NCI-H510A (cell line): ENCODE measurements at regions not wholly inside any gene's neighbourhood (a gene's known extent, or its start where the extent isn't known, plus 50 kb on each side); places are given as distances from the start of the nearest gene placed in this dataset.

ENCODE experiments used
- DNase-seq: peaks from one replicate; lab custom pipeline; 2025; lab: John Stamatoyannopoulos, UW

DNA sequence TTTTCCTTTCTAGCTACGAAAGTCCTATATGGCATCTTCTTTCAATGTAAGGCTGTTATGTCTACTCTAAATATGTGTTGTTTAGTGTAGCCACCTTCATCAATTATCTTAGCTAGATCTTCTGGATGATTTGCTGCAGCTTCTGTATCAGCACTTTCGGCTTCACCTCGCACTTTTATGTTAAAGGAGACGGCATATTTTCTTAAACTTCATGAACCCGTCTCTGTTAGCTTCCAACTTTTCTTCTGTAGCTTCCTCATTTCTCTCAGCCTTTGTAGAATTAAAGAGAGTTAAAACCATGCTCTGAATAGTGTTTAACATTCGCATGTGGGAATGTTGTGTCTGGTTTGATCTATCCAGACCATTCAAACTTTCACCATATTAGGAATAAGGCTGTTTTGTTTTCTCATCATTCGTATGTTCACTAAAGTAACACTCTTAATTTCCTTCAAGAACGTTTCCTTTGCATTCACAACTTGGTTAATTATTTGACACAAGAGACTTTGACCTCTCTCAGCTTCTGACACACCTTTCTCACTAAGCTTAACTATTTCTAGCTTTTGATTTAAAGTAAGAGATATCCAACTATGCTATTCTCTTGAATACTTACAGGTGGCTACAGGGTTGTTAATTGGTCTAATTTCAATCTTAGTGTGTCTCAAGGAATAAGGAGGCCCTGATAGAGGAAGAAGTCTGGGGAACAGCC, 476.8 kb downstream of the GABRG1 start:
- DNase-seq: no peak

- DNase-seq: no peak
Measured at GRCh38 chr4:45640281-45640680, 483.6 kb downstream of the GABRG1 start.

GRCh38 chr4:45638641-45639040, 485.2 kb downstream of the GABRG1 start:
- DNase-seq: no peak

DNA sequence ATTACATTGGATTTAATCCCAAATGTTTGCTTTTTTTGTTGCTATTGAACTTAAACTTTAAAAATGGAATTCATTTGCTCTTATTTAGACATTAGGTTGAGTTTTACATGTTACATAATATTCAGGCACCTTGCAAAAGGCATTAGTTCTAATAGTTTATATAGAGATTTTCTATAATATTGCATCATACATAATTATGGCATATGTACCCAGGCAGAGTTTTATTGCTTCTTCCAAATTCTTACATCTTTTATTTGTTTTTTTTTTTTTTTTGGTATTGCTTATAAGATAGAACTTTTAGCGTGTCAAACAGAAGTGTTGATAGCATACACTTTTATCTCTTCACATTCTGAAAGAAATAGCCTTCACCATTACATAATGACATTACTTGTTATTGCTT, 487.7 kb downstream of the GABRG1 start:
- no peak for DNase-seq

- DNase-seq: no peak
Measured at GRCh38 chr4:45629717-45630116, 494.1 kb downstream of the GABRG1 start.

GRCh38 chr4:45621971-45622370, 501.9 kb downstream of the GABRG1 start:
- no peak for DNase-seq

DNA sequence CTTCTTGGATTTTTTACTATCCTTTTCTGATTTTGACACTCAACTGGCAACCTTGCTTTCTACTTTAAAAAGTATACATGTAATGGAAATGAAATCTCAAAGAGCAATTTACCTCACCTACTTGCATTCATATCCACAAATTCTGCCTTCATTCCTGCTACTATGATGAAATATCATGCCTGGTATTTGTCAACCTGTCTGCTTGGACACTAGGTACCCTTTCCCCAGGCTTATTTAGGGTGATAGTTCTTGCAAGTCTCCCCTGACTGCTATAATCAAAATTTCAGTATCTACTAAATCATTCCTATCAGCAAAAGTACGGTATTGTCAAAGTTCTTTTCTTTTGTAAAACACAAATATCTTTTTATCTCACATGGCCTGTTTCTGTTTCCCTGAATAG, 503.0 kb downstream of the GABRG1 start:
- no peak for DNase-seq

DNA sequence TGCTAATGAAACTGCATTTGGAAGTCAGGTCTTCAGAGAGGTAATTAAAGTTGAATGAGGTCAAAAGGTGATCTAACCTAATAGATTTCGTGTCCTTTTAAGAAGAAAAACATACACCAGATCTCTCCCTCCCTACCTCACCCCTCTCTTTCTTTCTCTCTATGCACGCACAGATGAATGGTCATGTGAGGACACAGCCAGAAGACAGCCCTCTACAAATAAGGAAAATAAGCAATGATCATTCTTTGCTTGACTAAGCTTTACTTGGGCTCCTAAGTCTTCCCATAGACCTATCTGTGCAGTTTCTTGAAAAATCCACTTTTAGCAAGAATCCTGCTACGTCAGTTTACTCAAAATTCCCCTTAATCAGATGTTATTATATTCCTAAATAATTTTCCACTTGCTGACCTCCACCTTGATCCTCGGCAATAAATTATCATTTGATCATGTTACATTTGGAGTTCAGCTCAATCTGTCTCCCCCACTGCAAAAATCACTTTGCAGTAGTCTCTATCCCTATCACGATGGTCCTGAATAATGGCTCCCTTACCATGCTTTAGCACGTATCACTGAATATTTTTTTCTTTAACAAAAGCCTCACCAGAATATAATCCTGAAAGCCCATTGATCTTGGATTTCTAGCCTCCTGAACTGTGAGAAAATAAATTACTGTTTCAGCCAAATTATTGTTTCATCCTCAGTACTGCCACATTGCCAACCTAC, 527.3 kb downstream of the GABRG1 start:
- no peak for DNase-seq

GRCh38 chr4:45580334-45580733, 543.5 kb downstream of the GABRG1 start:
- DNase-seq: no peak

DNA sequence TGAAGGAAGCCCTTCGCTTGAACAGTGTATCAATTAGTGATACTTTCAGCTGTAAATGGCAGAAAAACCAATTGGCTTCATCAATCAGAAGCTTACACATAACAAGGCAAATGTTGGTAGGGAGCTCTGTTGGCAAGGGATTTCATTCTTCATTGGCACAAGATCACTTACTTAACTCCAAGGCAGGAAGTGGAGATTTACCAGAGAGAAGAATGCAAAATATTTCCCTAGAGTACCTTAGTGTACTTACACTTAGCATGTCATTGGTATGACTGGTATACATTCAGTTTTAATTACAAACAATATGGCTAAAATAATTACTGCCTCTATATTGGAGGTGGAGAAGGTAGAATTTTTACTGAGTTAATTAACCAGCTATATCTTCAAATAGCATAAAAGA, 545.0 kb downstream of the GABRG1 start:
- no peak for DNase-seq

- DNase-seq: no peak
Measured at GRCh38 chr4:45576275-45576674, 547.6 kb downstream of the GABRG1 start.

- no peak for DNase-seq
Measured at GRCh38 chr4:45569619-45570018, 554.2 kb downstream of the GABRG1 start.

GRCh38 chr4:45568694-45569093, 555.2 kb downstream of the GABRG1 start:
- no peak for DNase-seq

GRCh38 chr4:45566896-45567603, 556.8 kb downstream of the GABRG1 start:
- DNase-seq: no peak

GRCh38 chr4:45554423-45554822, 569.4 kb downstream of the GABRG1 start:
- no peak for DNase-seq

GRCh38 chr4:45550766-45551366, 573.0 kb downstream of the GABRG1 start:
- DNase-seq: no peak

GRCh38 chr4:45539142-45539814, 584.6 kb downstream of the GABRG1 start:
- DNase-seq: no peak

DNA sequence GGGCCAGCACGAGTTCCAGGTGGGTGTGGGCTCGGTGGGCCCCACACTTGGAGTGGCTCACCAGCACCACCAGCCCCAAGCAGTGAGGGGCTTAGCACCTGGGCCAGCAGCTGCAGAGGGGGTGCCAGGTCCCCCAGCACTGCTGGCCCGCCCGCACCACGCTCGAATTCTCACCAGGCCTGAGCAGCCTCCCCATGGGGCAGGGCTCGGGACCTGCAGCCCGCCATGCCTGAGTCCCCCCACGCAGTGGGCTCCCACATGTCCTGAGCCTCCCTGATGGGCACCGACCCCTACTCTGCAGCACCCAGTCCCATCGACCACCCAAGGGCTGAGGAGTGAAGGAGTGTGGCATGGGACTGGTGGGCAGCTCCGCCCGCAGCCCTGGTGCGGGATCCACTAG, 593.4 kb downstream of the GABRG1 start:
- no peak for DNase-seq

GRCh38 chr4:45527160-45527559, 596.7 kb downstream of the GABRG1 start:
- DNase-seq: no peak

DNA sequence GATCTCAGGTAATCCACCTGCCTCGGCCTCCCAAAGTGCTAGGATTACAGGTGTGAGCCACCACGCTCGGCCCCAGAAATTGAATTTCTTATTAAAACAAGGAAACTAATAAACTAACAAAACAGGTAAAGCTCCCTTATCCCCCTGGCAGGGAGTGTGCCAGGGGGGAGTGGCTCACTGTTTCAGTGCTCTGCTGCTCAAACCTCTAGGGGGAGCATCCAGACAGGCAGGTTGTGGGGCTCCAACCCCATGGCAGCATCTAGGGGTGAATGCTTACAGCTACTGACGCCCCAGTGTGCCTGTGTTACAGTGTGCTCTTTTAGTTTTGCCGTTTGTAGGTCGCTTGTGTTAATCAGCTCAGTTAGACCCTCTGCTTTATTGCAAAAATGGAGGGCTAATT, 605.0 kb downstream of the GABRG1 start:
- no peak for DNase-seq

GRCh38 chr4:45502471-45502870, 621.4 kb downstream of the GABRG1 start:
- DNase-seq: no peak

- no peak for DNase-seq
Measured at GRCh38 chr4:45484740-45485139, 639.1 kb downstream of the GABRG1 start.
